ENCODE measurements at regions not wholly inside any gene's neighbourhood (a gene's known extent, or its start where the extent isn't known, plus 50 kb on each side); places are given as distances from the start of the nearest gene placed in this dataset.
A peak's percentile ranks its signal among the peaks of the same experiment; 100 is the strongest.

- H3K79me2 ChIP-seq (ENCODE audit: control insufficient read depth, insufficient read depth, low read length, poor library complexity): peaks cover 2% of the 10 kb centered on the region
- peak overlapping the region; percentile 34 for H2BK5ac ChIP-seq (ENCODE audit: low read depth, low read length, poor library complexity)
- H2AK5ac ChIP-seq (ENCODE audit: low read length): no peak overlapping the region
- H3K18ac ChIP-seq (ENCODE audit: low read length): no peak overlapping the region
- H2BK120ac ChIP-seq (ENCODE audit: insufficient read depth, low read length, poor library complexity): no peak overlapping the region
- H3K9me3 ChIP-seq (ENCODE audit: insufficient read depth, low read depth, low read length): no peaks in the 10 kb centered on the region
- peaks cover 2 to 11% of the 10 kb centered on the region in 2 experiments for H3K4me1 ChIP-seq (ENCODE audit: control insufficient read depth in 1 of 2, insufficient read depth in 2 of 2, low read length in 2 of 2)
- no CpG with 5 or more reads among the region's 5 CpGs for WGBS (ENCODE audit: extremely low coverage, insufficient coverage, insufficient read length)
- H3K4me2 ChIP-seq (ENCODE audit: low read length): no peak overlapping the region
- H3K4ac ChIP-seq (ENCODE audit: low read depth, low read length): no peak overlapping the region
- peak overlapping the region; percentile 95 for H3K27ac ChIP-seq (ENCODE audit: low read depth, low read length)
- H4K91ac ChIP-seq (ENCODE audit: low read depth, low read length): no peak overlapping the region
- H3K23ac ChIP-seq (ENCODE audit: low read length): no peak overlapping the region
- no peak overlapping the region for H2BK12ac ChIP-seq (ENCODE audit: low read length)
- H4K12ac ChIP-seq (ENCODE audit: low read depth, low read length): no peak overlapping the region
- H3K79me1 ChIP-seq (ENCODE audit: low read length): peaks cover 13% of the 10 kb centered on the region
- H2AFZ ChIP-seq (ENCODE audit: insufficient read depth, low read length, poor library complexity): no peak overlapping the region
- H3K36me3 ChIP-seq (ENCODE audit: control insufficient read depth in 1 of 2, insufficient read depth in 2 of 2, low read length in 2 of 2): no peaks in the 10 kb centered on the region
- no peaks in the 10 kb centered on the region for H3K27me3 ChIP-seq (ENCODE audit: insufficient read depth, low read length)
- H3K9ac ChIP-seq (ENCODE audit: low read length): no peak overlapping the region
- no peak for DNase-seq
- H3K4me3 ChIP-seq (ENCODE audit: low read depth, low read length): no peak overlapping the region
- H3K14ac ChIP-seq (ENCODE audit: low read length): no peak overlapping the region
- no peak overlapping the region for H4K8ac ChIP-seq (ENCODE audit: low read depth, low read length)
These were observed 268.3 kb upstream of the SEL1L start for GRCh38 chr14:81801921-81802320.

GRCh38 chr14:81802341-81802740 is 268.7 kb upstream of the SEL1L start:
- Histone ChIP-seq H3K27ac (ENCODE audit: low read depth, low read length) (peak overlapping the region; percentile 92), H2AFZ (ENCODE audit: insufficient read depth, low read length, poor library complexity) (no peak overlapping the region), H3K79me1 (ENCODE audit: low read length) (peaks cover 13% of the 10 kb centered on the region), H3K4me3 (ENCODE audit: low read depth, low read length) (no peak overlapping the region), H2AK5ac (ENCODE audit: low read length) (no peak overlapping the region), H3K18ac (ENCODE audit: low read length) (no peak overlapping the region), H3K4ac (ENCODE audit: low read depth, low read length) (no peak overlapping the region), H3K4me2 (ENCODE audit: low read length) (no peak overlapping the region), H4K8ac (ENCODE audit: low read depth, low read length) (no peak overlapping the region), H3K9ac (ENCODE audit: low read length) (no peak overlapping the region), H3K36me3 (ENCODE audit: control insufficient read depth in 1 of 2, insufficient read depth in 2 of 2, low read length in 2 of 2) (no peaks in the 10 kb centered on the region), H3K4me1 (ENCODE audit: control insufficient read depth in 1 of 2, insufficient read depth in 2 of 2, low read length in 2 of 2) (peaks cover 2 to 9% of the 10 kb centered on the region in 2 experiments), H4K12ac (ENCODE audit: low read depth, low read length) (no peak overlapping the region), H2BK12ac (ENCODE audit: low read length) (no peak overlapping the region), H3K14ac (ENCODE audit: low read length) (peak overlapping the region; percentile 72), H2BK120ac (ENCODE audit: insufficient read depth, low read length, poor library complexity) (peak overlapping the region; percentile 82), H3K79me2 (ENCODE audit: control insufficient read depth, insufficient read depth, low read length, poor library complexity) (peaks cover 2% of the 10 kb centered on the region), H3K23ac (ENCODE audit: low read length) (no peak overlapping the region), H3K27me3 (ENCODE audit: insufficient read depth, low read length) (no peaks in the 10 kb centered on the region), H4K91ac (ENCODE audit: low read depth, low read length) (no peak overlapping the region), H3K9me3 (ENCODE audit: insufficient read depth, low read depth, low read length) (no peaks in the 10 kb centered on the region), H2BK5ac (ENCODE audit: low read depth, low read length, poor library complexity) (no peak overlapping the region)
- DNase-seq: no peak
- no CpG with 5 or more reads among the region's 2 CpGs for WGBS (ENCODE audit: extremely low coverage, insufficient coverage, insufficient read length)

GRCh38 chr14:81805785-81806184 is 272.1 kb upstream of the SEL1L start:
- no peak overlapping the region for H3K4me2 ChIP-seq (ENCODE audit: low read length)
- H4K91ac ChIP-seq (ENCODE audit: low read depth, low read length): no peak overlapping the region
- H3K9ac ChIP-seq (ENCODE audit: low read length): no peak overlapping the region
- H3K79me1 ChIP-seq (ENCODE audit: low read length): peaks cover 9% of the 10 kb centered on the region
- no peak overlapping the region for H4K12ac ChIP-seq (ENCODE audit: low read depth, low read length)
- H3K23ac ChIP-seq (ENCODE audit: low read length): no peak overlapping the region
- H3K27ac ChIP-seq (ENCODE audit: low read depth, low read length): no peak overlapping the region
- H3K79me2 ChIP-seq (ENCODE audit: control insufficient read depth, insufficient read depth, low read length, poor library complexity): no peaks in the 10 kb centered on the region
- H2AFZ ChIP-seq (ENCODE audit: insufficient read depth, low read length, poor library complexity): no peak overlapping the region
- no peak overlapping the region for H2AK5ac ChIP-seq (ENCODE audit: low read length)
- no peak overlapping the region for H3K14ac ChIP-seq (ENCODE audit: low read length)
- H3K4ac ChIP-seq (ENCODE audit: low read depth, low read length): no peak overlapping the region
- H3K36me3 ChIP-seq (ENCODE audit: control insufficient read depth in 1 of 2, insufficient read depth in 2 of 2, low read length in 2 of 2): no peaks in the 10 kb centered on the region
- no peaks in the 10 kb centered on the region for H3K9me3 ChIP-seq (ENCODE audit: insufficient read depth, low read depth, low read length)
- no CpG with 5 or more reads among the region's 2 CpGs for WGBS (ENCODE audit: extremely low coverage, insufficient coverage, insufficient read length)
- no peak overlapping the region for H3K18ac ChIP-seq (ENCODE audit: low read length)
- DNase-seq: no peak
- no peak overlapping the region for H2BK12ac ChIP-seq (ENCODE audit: low read length)
- H3K4me3 ChIP-seq (ENCODE audit: low read depth, low read length): no peak overlapping the region
- H2BK120ac ChIP-seq (ENCODE audit: insufficient read depth, low read length, poor library complexity): no peak overlapping the region
- H3K4me1 ChIP-seq (ENCODE audit: control insufficient read depth in 1 of 2, insufficient read depth in 2 of 2, low read length in 2 of 2): peaks cover 0 to 4% of the 10 kb centered on the region in 2 experiments
- H2BK5ac ChIP-seq (ENCODE audit: low read depth, low read length, poor library complexity): no peak overlapping the region
- no peak overlapping the region for H4K8ac ChIP-seq (ENCODE audit: low read depth, low read length)
- H3K27me3 ChIP-seq (ENCODE audit: insufficient read depth, low read length): no peaks in the 10 kb centered on the region

- H3K18ac ChIP-seq (ENCODE audit: low read length): no peak overlapping the region
- no peak overlapping the region for H3K27ac ChIP-seq (ENCODE audit: low read depth, low read length)
- no peak for DNase-seq
- H2AK5ac ChIP-seq (ENCODE audit: low read length): no peak overlapping the region
- no peak overlapping the region for H2BK5ac ChIP-seq (ENCODE audit: low read depth, low read length, poor library complexity)
- H3K79me1 ChIP-seq (ENCODE audit: low read length): no peaks in the 10 kb centered on the region
- H3K4me1 ChIP-seq (ENCODE audit: control insufficient read depth in 1 of 2, insufficient read depth in 2 of 2, low read length in 2 of 2): no peaks in the 10 kb centered on the region
- H3K4ac ChIP-seq (ENCODE audit: low read depth, low read length): no peak overlapping the region
- H4K8ac ChIP-seq (ENCODE audit: low read depth, low read length): no peak overlapping the region
- no peak overlapping the region for H3K14ac ChIP-seq (ENCODE audit: low read length)
- no peak overlapping the region for H3K9ac ChIP-seq (ENCODE audit: low read length)
- no peak overlapping the region for H2BK12ac ChIP-seq (ENCODE audit: low read length)
- H2AFZ ChIP-seq (ENCODE audit: insufficient read depth, low read length, poor library complexity): no peak overlapping the region
- no peak overlapping the region for H4K12ac ChIP-seq (ENCODE audit: low read depth, low read length)
- H3K9me3 ChIP-seq (ENCODE audit: insufficient read depth, low read depth, low read length): no peaks in the 10 kb centered on the region
- H3K27me3 ChIP-seq (ENCODE audit: insufficient read depth, low read length): no peaks in the 10 kb centered on the region
- WGBS (ENCODE audit: extremely low coverage, insufficient coverage, insufficient read length): no CpG with 5 or more reads among the region's 7 CpGs
- H3K23ac ChIP-seq (ENCODE audit: low read length): no peak overlapping the region
- H2BK120ac ChIP-seq (ENCODE audit: insufficient read depth, low read length, poor library complexity): no peak overlapping the region
- H3K36me3 ChIP-seq (ENCODE audit: control insufficient read depth in 1 of 2, insufficient read depth in 2 of 2, low read length in 2 of 2): no peaks in the 10 kb centered on the region
- no peaks in the 10 kb centered on the region for H3K79me2 ChIP-seq (ENCODE audit: control insufficient read depth, insufficient read depth, low read length, poor library complexity)
- no peak overlapping the region for H4K91ac ChIP-seq (ENCODE audit: low read depth, low read length)
- H3K4me3 ChIP-seq (ENCODE audit: low read depth, low read length): no peak overlapping the region
- no peak overlapping the region for H3K4me2 ChIP-seq (ENCODE audit: low read length)
These were observed 278.1 kb upstream of the SEL1L start for GRCh38 chr14:81811705-81812269.
